ENCODE measurements at regions not wholly inside any gene's neighbourhood (a gene's known extent, or its start where the extent isn't known, plus 50 kb on each side); places are given as distances from the start of the nearest gene placed in this dataset.
"Not testable (repeated sequence)": the region's sequence is repeated elsewhere in the genome, so short reads cannot be mapped to it uniquely, and the experiment has no call there.

- no peak for DNase-seq
Observed at GRCh38 chr2:184993746-184994145, 395.4 kb downstream of the ZNF804A start.

DNA sequence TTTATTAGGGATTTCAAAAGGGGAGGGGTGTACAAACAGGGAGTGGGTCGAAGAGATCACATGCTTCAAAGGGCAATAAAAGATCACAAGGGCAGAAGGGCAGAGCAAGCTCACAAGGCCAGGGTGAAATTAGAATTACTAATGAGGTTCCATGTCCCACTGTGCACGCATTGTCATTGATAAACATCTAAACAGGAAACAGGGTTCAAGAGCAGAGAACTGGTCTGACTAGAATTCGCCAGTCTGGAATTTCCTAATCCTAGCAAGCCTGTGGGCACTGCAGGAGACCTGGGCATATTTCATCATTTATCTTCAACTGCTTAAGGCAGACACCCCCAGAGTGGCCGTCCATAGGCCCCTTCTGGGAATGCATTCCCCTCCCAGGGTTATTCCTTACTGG lies 408.2 kb downstream of the ZNF804A start:
- no peak for DNase-seq

DNA sequence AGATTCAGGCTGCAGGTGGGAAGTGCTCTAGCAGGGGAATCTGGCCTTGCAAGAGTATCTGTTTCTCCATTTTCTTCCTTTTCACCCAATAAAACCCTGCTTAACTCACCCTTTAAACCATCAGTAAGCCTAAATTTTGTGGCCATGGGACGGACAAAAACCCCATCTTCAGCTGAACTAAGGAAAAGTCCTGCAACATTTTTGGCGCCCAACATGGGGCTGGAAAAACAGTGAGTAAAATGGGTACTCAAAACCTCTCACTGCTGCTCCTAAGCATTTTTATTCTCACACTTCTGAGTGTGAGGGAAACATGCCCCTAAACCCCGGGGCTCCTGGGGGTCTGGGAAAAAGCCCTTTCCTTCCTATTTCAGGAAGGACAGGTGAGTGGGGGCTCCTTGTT lies 414.3 kb downstream of the ZNF804A start:
- DNase-seq = no peak

DNA sequence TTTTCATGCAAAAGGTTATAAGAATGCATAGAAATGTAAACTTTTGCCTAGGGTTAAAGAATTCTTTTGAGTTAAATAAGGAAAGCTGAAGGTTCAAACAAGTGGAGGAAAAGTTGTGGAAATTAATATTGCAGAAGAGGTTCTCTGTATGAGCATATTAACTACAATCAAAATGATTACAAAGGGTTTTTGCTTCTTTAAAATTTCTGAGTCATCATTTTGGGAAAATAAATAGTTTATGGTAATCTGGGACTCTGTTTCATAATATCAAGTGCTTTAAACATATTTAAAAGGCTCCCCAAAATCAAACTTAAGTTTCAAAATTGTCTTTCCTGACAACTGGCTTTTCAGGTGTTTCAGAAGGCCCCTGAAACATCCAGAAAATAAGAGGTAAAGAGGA lies 415.7 kb downstream of the ZNF804A start:
- DNase-seq = no peak

GRCh38 chr2:185025891-185026290 lies 427.6 kb downstream of the ZNF804A start:
- DNase-seq = not testable (repeated sequence)

DNA sequence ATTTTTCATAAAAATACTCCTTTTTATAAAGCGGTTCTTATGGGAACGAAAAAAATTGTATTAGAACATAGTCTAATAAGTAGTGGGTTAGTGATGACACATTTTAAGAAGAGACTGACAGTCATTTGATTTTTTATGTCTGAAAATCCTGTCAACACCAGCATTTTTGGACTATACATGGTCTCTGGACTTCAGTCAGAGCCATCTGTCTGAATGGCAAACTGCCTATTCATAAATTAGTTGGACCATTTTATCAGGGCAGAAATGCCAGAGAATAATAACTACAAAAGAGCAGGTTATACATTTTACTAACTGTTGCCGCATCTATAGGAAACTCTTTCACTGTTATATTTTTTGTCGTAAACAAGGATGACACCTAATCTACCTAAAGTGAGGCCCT lies 437.6 kb downstream of the ZNF804A start:
- DNase-seq = no peak

DNA sequence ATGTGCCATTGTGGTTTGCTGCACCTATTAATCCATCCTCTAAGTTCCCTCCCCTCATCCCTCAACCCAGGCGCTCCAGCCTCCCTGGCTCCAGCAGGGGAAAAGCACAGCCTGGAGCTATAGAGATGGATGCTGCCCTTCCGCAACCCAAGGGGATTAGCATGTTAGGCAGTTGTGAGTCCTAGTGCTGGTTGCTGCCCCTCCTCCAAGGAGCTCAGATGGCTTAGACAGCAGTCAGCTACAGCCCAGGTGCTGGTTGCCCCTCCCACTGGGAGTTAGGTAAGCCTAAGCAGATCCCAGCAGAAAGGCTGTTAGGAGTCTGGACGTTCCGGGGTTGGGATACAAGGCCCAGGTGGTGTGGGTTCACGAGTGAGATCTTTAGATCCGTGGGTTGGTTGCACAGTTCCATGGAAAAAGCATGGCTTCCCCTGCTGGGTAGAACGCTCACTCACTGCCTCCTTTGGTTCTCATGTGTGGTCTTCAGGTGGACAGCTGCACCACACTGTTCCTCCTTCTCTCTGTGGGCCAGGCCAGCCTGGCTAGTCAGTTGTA lies 446.1 kb downstream of the ZNF804A start:
- DNase-seq = no peak

DNA sequence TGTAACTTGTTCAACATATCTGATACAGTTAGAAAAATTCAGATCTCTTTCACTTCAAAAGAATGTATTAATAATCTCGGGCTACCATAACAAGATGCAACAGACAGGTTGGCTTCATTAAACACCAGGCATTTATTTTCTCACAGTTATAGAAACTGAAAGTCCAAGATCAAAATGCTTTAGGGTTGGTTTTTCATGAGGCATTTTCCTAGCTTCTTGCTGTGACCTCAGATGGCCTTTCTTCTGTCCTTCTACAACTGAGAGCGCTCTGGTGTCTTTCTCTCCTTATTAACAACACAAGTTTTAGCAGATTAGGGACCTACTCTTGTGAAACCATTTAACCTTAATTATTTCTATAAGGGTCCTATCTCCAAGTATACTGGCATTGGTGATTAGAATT lies 452.5 kb downstream of the ZNF804A start:
- no peak for DNase-seq

GRCh38 chr2:185063761-185064160 lies 465.4 kb downstream of the ZNF804A start:
- DNase-seq = no peak

DNA sequence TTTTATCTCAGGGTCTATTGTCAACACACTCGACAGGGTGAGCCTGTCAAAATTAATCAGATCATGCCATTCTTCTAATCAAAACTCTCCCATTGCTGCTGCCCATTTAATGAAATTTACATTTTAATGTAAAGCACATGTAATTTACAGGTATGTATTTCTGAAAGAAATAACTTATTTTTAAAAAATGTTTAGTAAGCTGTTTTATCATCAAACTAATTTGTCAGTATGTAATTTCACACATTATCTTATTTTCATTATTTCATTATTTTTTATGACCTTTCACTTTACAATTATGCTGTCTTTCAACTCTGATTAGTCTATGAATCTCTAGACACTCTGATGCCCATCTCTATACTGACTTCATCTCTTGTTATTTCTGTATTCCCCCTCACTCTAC lies 467.8 kb downstream of the ZNF804A start:
- no peak for DNase-seq

DNA sequence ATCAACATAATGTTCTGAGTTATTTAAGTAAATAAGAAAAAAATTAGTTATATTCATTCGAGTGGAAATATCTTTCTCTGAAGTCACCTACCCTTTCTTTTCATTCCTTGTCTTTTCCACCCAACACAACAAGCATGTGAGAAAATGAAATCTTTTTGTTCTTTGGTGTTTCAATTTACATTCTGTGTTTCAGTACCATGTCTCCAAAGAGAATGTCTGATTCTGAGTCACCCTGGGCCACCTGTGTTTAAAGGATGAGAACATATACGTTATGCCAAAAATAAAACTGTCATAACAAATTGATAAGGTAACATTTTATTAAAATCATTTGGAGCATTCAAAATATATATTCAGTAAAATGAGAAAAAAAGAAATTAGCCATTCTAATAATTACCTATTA lies 470.8 kb downstream of the ZNF804A start:
- no peak for DNase-seq

GRCh38 chr2:185074156-185074555 lies 475.8 kb downstream of the ZNF804A start:
- no peak for DNase-seq

DNA sequence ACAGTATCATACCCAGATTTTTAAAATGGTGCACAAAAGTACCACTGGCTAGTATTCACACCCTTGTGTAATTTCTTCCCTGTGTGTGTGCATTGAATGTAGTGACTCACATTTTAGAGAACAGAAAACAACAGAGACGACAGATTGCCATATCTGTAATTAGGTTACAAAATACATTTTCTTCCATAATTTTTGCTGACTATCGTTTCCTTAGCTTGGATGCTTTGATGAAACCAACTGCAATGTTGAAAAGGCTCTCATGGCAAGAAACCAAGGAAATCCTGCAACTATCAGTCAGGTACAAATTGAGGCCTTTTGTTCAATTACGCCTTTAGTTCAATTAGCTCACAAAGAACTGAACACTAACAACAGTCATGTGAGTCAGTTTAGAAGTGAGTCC lies 484.4 kb downstream of the ZNF804A start:
- DNase-seq = no peak

DNA sequence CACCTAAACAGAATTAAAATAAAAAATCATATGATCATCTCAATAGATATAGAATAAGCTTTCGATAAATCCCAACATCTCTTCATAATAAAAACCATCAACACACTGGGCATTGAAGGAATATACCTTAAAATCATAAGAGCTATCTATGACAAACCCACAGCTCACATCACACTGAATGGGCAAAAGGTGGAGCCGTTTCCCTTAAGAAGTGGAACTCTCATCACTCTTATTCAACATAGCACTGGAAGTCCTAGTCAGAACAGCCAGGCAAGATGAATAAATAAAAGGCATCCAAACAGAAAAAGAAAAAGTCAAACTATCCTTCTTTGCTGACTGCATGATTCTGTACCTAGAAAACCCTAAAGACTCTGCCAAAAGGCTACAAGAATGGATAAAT lies 510.3 kb downstream of the ZNF804A start:
- no peak for DNase-seq

- no peak for DNase-seq
Observed at GRCh38 chr2:185127412-185127811, 529.1 kb downstream of the ZNF804A start.

- DNase-seq = no peak
Observed at GRCh38 chr2:185128346-185128745, 530.0 kb downstream of the ZNF804A start.

DNA sequence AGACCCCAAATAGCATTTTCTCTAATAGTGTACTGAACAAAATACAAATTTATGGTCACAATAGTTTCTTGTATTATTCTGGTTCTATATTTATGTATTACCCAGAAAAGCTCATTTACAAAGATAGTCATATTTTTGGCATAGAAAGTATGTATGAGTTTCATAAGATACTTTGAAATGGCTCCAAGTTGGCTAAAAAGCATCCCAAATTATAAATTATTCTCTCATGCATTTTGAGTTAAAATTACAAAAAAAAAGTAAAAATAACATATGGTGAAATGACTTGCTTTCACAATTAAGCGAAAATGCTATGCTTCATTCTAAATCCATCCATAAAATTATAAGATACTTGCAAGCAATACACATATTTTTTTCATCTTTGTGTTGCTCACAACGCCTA lies 530.7 kb downstream of the ZNF804A start:
- no peak for DNase-seq

- no peak for DNase-seq
Observed at GRCh38 chr2:185130685-185131084, 532.4 kb downstream of the ZNF804A start.

- no peak for DNase-seq
Observed at GRCh38 chr2:185132501-185133041, 534.2 kb downstream of the ZNF804A start.

DNA sequence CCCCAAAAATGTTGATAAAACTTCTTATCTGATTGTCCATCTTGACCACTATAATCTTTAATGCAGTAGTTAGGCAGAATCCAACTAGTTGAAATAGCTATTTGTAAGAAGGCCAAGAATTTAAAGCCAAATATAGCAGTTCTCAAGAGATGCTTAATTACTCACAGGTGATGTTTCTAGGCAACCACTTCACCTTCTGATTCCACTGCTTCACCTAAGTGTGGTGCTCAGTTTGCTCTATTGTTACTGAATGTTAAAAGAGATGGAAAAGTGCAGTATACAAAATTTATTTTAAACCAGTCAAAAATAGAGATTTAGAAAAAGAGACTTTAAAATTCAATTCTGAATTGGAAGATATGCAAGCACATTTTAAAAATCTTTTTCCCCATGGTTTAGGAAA lies 539.4 kb downstream of the ZNF804A start:
- DNase-seq = no peak

GRCh38 chr2:185142677-185143076 lies 544.3 kb downstream of the ZNF804A start:
- no peak for DNase-seq

GRCh38 chr2:185144159-185144919 lies 546.0 kb downstream of the ZNF804A start:
- no peak for DNase-seq

- no peak for DNase-seq
Observed at GRCh38 chr2:185145316-185146121, 547.2 kb downstream of the ZNF804A start.

DNA sequence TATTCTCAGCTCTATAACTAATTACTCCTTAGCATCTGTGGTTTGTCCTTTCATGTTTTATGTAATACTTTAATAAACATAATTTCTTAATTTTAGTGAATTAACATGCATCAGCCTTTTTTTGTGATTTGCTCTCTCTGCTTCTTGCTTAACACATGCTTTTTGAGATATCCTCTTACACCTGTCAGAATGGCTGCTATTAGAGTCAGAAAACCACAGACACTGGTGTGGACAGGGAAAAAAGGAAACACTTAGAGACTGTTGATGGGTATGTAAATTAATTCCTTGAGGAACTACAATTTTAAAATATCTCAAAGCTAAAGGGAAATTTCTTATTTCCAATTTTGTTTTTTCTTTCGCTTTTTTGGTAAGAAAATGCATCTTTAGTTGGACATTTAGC lies 549.0 kb downstream of the ZNF804A start:
- no peak for DNase-seq

All from activated T-cell treated with anti-CD3 and anti-CD28 coated beads, Interleukin-2, amount 50 U/mL, for 1 hour (primary cell).